ENCODE measurements at regions not wholly inside any gene's neighbourhood (a gene's known extent, or its start where the extent isn't known, plus 50 kb on each side); places are given as distances from the start of the nearest gene placed in this dataset.

DNA sequence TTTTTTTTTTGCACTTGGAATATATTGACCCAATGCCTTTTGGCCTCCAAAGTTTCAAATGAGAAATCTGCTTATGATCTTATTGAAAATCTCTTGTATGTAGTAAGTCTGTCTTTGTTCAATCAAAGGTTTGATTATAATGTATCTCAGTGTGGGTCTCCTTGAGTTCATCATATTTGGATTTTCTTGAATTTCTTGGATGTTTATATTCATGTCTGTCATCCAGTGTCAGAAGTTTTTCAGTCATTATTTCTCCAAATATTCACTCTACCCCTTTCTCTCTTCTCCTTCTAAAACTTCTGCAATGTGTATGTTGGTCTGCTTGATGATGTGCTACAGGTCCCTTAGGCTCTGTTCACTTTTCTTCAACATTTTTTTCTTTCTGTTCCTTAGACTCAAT is 95.9 kb upstream of the PTPRK start:
- DNase-seq (ENCODE audit: extremely low read depth, low read depth), result no peak
- TF ChIP-seq, protein P1, sequence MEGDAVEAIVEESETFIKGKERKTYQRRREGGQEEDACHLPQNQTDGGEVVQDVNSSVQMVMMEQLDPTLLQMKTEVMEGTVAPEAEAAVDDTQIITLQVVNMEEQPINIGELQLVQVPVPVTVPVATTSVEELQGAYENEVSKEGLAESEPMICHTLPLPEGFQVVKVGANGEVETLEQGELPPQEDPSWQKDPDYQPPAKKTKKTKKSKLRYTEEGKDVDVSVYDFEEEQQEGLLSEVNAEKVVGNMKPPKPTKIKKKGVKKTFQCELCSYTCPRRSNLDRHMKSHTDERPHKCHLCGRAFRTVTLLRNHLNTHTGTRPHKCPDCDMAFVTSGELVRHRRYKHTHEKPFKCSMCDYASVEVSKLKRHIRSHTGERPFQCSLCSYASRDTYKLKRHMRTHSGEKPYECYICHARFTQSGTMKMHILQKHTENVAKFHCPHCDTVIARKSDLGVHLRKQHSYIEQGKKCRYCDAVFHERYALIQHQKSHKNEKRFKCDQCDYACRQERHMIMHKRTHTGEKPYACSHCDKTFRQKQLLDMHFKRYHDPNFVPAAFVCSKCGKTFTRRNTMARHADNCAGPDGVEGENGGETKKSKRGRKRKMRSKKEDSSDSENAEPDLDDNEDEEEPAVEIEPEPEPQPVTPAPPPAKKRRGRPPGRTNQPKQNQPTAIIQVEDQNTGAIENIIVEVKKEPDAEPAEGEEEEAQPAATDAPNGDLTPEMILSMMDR (IDR thresholded peaks at IDR 0.05; ENCODE audit: low read depth, low read length, missing control alignments), result no peak
- no peak overlapping the region for H3K4me3 ChIP-seq (replicated peaks; ENCODE audit: low read depth, low read length)

DNA sequence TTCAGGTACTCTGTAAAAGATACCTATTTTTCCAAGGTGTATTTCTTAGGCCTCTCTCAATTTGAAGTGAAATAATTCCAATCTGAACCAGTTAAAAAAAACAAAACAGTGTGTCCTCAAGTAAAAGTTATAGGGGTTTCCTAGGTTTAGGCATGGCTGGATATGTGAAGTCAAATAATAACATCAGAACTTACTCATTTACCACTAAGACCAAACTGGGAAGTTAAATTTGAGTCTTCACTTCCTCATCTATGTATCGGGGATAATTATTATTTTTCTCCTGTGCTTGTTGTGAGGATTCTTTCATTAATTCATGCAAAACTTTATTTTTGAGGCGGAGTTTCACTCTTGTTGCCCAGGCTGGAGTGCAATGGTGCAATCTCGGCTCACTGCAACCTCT is 86.2 kb upstream of the PTPRK start:
- DNase-seq (ENCODE audit: extremely low read depth, low read depth), result no peak
- no peak overlapping the region for H3K4me3 ChIP-seq (replicated peaks; ENCODE audit: low read depth, low read length)
- TF ChIP-seq, protein P1 (IDR thresholded peaks at IDR 0.05; ENCODE audit: low read depth, low read length, missing control alignments), result no peak

DNA sequence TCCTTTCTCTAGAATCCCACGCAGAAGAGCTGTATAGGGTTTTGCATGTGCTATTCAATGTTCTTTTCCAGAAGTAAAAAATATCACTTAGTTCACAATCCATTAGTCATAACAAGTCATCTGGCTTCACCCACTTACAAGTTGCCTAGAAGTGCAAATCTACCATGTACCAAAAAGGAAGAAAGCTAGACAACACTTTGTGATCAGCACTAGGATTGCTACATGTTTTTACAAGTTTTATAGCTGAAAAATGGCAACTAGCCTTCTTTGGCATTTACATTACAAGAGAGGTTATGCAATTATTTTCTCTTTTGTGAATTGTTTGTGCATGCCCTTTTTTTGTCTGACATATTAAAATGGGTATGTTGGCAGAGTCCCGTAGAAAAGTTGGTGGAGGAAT is 85.6 kb upstream of the PTPRK start:
- no peak for DNase-seq (ENCODE audit: extremely low read depth, low read depth)
- TF ChIP-seq, protein P1 (IDR thresholded peaks at IDR 0.05; ENCODE audit: low read depth, low read length, missing control alignments), result no peak
- no peak overlapping the region for H3K4me3 ChIP-seq (replicated peaks; ENCODE audit: low read depth, low read length)

DNA sequence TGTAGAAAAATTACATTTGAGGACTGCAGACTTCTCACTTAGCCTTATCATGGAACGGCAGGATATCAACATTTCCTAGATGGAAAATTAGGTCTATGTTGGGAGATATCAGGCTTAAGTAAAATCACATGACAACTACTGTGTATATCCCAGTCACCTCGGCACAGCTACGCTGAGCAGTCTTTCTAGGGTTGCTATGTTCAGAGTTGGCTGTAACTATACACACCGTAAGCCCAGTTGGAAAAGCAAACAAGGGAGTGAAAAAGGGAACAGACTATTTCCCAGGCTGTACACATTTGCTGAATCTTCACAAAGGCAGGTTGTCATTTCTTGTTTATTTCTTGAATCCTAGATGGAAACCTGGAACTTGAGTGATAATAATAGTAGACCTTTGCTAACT is 80.7 kb upstream of the PTPRK start:
- H3K4me3 ChIP-seq (replicated peaks; ENCODE audit: low read depth, low read length), result no peak overlapping the region
- TF ChIP-seq, protein P1 (IDR thresholded peaks at IDR 0.05; ENCODE audit: low read depth, low read length, missing control alignments), result no peak
- DNase-seq (ENCODE audit: extremely low read depth, low read depth), result no peak

DNA sequence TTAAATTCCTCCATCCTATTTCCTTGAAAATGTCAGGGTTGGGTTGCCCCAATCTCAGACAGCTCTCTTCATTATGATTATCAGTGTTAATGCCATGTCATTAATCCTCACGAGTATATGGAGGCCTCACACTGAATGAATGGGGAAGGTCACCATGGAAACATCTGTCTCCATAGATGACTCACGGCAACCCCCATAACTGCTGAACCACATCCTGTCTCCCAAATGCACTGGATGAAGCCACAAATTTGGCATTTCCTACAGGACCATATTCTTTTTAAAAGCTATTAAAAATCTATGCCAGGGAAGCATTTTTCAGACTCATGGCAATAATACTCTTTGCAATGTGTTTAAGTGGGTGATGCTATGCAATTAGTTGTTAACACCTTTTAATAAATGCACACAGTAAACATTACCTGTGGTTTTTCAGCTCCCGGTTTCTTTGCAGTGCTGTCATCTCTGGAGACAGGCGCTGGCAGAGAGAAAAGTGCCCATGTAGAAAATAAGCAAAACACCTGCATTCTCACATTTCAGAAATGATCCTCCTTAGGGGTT is 80.1 kb upstream of the PTPRK start:
- peak; percentile 96 for DNase-seq (ENCODE audit: extremely low read depth, low read depth)

DNA sequence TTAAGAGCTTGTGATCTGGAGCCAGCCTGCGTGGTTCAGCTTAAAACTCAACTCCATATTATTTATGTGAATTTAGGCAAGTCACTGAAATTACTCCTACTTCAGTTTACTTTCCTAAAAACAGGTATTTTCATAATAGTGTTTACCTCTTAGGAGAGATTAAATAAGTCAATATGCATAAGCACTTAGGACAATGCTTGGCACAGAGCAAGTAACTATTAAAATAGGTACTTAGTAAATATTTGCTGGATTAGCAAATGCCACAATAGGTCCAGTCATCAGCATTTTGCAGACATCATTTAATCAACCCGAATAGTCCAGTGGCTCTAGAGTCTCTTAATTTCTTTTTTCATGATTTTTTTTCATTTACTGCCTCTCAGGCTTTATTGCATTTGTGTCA is 78.6 kb upstream of the PTPRK start:
- TF ChIP-seq, protein P1 (IDR thresholded peaks at IDR 0.05; ENCODE audit: low read depth, low read length, missing control alignments), result no peak
- DNase-seq (ENCODE audit: extremely low read depth, low read depth), result no peak
- no peak overlapping the region for H3K4me3 ChIP-seq (replicated peaks; ENCODE audit: low read depth, low read length)

More for the DNA sequence above, 80.1 kb upstream of the PTPRK start:
- H3K4me3 ChIP-seq (replicated peaks; ENCODE audit: low read depth, low read length), result no peak overlapping the region
- TF ChIP-seq, protein P1 (IDR thresholded peaks at IDR 0.05; ENCODE audit: low read depth, low read length, missing control alignments), result no peak

DNA sequence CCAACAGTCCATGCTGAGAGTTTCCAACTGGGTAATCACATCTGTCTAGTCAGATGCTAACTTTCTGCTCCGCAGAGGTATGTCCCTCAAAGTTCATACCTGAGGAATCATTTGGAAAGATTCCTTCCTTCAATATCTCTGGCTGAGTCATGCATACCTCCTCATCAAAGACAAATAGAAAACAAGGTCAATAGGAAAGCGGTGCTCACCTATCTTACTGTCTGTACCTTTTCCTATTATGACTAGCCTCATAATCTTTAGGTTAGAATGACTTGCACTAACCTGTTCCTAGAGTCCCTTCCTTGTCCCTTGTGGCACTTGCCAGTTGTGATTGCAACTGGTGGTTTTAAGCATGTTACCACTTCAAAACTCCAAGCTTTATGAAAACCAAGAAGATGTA is 78.2 kb upstream of the PTPRK start:
- TF ChIP-seq, protein P1 (IDR thresholded peaks at IDR 0.05; ENCODE audit: low read depth, low read length, missing control alignments), result no peak

More for the DNA sequence above, 78.2 kb upstream of the PTPRK start:
- no peak overlapping the region for H3K4me3 ChIP-seq (replicated peaks; ENCODE audit: low read depth, low read length)
- no peak for DNase-seq (ENCODE audit: extremely low read depth, low read depth)
